HG02943 (cell line): ENCODE measurements at regions not wholly inside any gene's neighbourhood (a gene's known extent, or its start where the extent isn't known, plus 50 kb on each side); places are given as distances from the start of the nearest gene placed in this dataset.
"Not testable (repeated sequence)": the region's sequence is repeated elsewhere in the genome, so short reads cannot be mapped to it uniquely, and the experiment has no call there.

ENCODE experiments used
- ATAC-seq: cut with Tn5 transposase; IDR thresholded peaks from one replicate; pipeline ENCODE4 v1.9.1; 2021; ENCODE audit warnings: mild to moderate bottlenecking, low read depth, moderate library complexity; ENCODE audit not compliant: unreplicated experiment

DNA sequence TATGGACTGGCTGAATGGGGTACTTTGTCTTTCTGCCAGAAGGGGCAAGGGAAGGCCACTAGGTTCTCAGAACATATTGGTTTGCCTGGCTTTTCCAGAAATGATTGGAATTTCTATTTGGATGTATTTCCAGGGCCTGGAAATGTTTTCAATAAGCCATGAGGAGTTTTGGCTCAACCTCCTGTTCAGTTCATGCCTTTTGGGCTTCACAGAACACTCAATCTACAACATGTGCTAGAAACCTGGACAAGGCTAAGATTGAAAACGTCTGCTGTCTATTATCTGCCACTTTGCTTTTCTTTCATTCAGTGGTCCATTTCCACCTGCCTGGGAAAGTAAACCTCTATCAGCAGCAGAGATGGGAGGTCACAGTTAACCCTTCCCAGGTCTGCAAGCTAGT, 793.4 kb downstream of the TENT5A start:
- no peak for ATAC-seq

DNA sequence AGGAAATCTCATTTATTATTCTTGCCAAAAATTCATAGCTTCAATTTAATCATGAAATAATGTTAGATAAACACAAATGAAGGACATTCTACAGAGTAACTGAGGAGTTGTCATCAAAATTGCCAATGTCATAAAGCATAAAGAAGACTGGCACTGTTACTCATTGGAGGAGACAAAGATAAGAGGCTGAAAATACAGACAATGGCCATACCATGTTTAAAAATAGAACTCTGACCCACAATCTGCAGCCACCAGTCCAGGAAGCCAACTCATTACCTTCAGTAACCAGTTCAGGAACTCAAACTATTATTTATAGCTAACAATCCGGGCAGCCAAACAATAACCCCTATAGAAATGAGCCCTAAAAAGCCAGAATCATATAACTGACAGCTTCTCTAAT, 795.6 kb downstream of the TENT5A start:
- ATAC-seq, result no peak

DNA sequence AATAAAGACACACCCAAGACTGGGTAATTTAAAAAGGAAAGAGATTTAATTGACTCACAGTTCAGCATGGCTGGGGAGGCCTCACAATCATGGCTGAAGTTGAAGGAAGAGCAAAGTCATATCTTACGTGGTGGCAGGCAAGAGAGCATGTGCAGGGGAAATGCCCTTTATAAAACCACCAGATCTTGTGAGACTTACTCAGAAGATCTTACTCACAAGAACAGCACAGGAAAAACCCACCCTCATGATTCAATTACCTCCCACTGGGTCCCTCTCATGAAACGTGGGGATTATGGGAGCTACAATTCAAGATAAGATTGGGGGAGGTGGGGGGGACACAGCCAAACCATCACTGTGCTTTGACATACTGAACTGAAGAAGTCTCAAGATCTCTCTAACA, 800.0 kb downstream of the TENT5A start:
- ATAC-seq, result not testable (repeated sequence)

DNA sequence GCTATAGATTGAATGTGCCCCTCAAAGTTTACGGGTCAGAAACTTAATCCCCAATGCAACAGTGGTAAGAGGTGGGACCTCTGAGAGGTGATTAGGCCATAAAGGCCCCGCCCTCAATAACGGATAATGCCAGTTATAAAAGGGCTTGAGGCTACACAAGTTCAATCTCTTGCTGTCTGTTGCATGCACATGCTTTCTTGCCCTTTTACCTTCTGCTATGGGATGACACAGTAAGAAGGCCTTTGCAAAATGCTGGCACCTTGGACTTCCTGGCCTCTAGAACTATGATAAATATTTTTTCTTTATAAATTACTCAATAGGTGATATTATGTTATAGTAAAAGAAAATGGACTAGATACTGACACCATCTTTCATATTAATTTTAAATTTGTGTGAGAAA, 806.1 kb downstream of the TENT5A start:
- ATAC-seq, result no peak

DNA sequence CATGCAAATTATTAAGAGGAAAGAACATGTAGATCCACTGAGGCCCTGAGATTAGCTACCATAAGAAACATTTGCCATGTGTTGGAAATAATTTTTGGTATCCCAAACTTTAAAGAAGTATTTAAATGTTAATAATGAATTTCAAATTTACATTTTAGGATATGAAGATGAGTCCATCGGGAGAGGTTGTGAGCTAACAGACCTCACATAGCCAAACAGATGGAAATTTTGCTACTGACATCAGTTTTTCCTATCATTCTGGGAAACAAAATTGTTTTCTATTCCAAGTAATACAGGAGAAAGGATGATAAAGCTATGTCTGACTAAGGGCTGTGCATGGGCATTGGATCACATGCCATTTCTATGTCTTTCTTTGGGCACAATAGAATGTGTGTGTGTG, 809.6 kb downstream of the TENT5A start:
- ATAC-seq, result no peak

DNA sequence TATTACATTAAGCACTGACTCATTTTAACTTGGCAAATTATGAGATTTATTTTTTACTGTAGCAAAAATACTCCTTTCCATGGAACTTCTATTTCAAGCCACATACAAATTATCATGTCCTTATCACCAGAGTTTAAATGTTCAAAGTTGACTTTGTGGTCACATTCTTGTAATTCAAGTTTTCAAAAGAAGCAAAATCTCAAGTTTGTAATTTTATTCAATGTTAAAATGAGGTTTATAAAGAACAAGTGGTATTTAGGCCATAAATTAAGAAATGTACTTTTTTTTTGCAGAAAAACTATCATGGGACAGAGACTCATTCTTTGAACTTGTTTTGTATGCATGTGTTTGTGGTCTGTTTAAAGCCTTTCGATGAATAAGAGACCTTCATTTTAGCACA, 811.5 kb downstream of the TENT5A start:
- no peak for ATAC-seq

DNA sequence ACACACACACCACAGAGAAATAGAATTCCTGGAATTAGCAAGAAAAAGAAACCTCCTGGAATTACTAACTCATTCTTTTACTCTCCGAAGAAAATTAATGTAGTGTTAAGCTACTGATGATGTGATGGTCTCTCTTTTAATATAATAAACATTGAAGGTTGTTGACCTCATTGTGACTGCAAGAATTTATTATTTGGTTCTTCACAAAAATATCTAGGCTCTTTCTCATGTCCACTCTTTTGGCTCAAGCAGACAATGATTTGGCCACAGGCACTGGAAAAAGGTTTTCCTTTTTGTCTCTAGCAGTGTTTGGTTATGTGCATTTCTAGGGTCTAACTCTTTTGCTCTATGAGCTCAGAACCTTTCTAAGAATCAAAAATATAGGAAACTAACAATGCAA, 811.9 kb downstream of the TENT5A start:
- ATAC-seq, result no peak

DNA sequence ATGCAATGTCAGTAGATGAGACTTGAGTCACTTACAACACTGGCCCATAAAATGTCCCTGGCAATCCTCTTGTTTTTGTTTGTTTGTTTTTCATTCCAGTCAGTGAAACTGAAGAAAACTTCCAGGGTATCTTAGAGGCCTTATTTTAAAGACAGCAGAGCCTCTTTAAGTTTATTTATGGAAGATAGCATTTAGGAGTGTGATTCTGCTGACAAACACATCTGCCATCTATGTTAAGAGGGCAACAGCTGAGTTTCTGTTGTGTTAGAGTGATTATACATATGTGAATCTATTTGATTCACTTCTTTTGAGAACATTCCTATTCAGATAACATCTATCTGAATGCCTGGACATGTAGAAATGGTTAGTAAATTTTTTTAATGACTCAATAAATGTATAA, 812.6 kb downstream of the TENT5A start:
- no peak for ATAC-seq

DNA sequence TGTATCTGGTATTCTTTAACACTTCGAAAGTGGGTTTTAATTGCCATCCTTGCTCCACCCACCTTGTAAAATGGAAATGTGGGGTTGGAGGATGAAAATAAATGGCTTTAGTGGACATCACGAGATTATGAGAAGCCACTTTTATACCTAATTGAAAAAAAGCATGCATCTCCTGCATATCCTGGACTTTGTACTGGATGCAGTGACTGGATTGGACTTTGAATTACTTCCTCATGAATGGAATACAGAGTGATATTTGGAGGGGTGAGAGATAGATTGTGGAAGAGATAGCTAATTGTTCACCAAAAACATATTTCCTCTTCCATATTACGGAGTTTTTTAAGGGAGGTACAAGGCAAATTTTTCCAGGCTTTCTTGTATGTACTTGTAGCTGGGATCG, 813.0 kb downstream of the TENT5A start:
- no peak for ATAC-seq

DNA sequence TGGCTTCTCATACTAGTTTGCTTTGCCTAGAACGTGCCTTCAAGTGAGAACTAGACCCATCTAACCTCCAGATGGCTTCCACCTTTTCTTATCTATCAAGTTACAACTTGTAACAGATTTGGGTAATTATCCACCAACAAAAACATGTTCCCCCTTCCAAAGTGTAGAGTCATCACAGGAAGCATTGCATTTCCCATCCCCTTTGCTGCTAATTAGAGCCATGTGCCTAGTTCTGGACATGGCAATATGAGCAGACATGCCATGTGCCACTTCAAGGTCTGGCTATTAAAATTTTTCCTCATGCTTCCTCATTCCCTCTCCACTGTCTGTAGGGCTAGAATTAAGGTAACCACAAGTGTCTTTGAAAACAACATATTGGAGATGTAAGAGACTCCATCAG, 814.4 kb downstream of the TENT5A start:
- ATAC-seq, result no peak

DNA sequence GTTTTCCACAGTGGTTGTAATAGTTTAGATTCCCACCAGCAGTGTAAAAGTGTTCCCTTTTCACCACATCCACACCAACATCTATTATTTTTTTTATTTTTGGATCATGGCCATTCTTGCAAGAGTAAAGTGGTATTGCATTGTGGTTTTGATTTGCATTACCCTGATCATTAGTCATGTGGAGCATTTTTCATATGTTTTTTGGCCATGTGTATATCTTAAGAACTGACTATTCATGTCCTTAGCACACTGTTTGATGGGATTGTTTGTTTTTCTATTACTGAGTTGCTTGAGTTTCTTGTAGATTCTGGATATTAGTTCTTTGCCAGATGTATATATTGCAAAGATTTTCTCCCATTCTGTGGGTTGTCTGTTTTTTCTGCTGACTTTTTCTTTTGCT, 820.1 kb downstream of the TENT5A start:
- ATAC-seq, result no peak

DNA sequence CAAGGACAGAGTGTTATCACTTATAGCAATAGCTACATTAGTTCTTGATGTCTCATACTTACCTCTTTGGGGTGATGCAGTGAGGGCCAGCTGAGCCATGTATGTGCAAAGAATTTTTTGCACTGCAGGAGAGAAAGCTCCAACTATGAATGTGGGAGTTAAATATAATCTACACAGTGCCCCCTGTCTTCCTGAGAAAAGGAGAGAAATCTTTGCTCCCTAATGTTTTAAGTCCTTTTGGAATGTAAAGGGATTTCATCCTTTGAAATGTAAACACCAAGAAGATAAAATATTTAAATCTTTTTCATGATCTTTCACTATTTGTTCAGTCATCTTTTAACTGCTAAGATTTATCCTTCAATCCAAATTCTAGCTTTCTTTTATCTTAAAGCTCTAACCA, 822.1 kb downstream of the TENT5A start:
- no peak for ATAC-seq

DNA sequence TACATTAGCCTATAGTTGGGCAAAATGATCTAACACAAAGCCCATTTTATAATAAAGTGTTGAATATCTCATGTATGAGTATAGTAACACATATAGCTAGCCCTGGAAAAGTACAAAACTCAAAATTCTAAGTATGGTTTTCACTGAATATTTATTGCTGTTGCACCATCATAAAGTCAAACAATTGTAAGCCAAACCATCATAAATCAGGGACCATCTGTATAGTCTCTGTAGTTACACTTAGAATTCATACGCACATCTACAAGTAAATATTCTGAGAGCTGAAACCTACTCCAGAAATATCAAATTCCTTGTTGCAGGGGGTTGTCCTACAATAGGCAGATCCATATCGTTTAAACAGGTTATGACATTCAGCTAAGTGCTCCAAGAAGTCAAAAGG, 817.3 kb downstream of the BCKDHB start:
- no peak for ATAC-seq

DNA sequence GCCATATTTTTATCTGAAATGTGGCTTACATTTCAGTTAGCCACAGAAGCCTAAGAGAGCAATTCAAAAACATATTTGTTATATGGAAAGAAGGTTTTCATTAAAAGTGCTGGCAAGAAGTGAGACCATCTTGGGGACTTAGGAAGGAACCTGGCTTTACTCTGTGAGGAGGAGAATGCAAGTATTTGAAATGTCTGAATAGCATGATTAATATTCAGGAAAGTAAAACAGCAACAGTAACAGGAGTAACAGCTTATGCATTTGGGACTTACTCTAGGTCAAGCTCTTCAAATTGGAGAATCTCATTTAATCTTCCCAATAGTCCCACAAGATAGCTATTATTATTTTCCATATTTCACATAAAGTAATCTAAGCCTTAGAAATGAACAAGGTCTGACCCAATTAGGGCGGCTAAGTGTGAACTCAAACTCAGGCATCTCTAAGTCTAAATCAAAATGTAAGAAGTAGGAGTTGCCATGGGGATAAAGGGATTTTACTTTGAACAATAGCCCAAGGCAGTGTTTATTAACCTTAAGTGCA, 816.5 kb downstream of the BCKDHB start:
- no peak for ATAC-seq

DNA sequence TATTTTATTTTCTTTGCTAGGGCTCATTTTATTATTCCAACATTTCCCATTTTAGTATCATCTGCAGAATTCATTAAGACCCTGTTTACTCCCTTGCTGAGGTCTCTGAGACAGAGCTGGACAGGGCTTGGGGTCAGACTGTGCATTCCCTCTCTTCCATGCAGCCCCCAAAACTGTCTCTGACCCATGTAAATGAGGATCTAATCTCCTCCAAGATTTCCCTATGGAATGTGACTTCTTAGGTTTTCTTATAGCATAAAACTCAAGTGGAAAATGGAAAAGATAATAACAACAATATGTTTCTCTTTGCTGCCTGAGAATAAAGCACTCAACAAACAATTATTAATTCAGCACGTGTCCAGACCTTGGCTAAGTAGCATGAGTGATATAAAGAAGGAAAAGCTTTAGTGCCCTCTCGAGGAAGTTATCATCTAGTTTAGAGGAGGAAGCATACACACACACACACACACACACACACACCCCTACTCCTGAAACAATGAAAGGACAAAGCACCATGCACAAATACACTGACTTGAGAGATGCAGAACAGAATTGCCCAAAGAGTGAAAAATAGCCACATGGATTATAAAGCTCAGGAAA, 815.5 kb downstream of the BCKDHB start:
- ATAC-seq, result no peak

DNA sequence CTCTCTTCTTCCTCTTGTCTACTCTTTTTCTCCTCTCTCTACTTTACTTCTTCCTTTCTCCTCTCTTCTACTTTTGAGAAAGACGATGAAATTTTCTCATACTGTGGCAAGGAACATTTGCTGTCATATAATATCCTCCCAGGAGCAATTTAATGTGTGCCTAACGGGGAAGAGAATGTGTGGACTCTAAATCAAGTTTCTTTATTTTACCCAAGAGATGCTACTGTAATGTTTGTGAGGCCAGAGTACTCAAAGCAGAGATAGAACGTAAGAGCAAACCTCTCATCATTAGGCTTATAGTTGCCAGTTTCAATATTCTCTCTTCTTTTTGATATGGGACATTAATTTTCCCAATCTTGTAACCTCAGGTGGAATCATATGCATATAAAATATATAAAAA, 801.4 kb downstream of the BCKDHB start:
- ATAC-seq, result no peak

DNA sequence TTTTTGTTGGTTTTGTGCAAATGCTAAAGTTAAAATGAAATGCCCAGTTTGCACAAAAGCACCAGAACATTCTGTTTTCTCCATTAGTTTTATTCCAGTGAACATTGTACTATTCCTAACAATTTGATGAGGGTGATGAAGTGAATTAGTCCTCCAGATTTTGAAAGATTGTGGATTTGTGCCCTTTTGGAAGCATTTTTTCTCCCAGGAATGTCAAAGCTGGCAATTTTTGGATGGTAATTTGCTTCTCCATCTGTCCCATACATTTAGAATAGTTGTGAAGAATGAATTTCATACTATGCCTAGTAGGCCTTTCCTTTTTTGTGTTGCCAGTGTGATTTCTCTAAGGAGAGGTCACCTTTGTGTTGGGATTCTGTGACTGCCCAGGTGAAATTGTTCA, 797.2 kb downstream of the BCKDHB start:
- no peak for ATAC-seq

DNA sequence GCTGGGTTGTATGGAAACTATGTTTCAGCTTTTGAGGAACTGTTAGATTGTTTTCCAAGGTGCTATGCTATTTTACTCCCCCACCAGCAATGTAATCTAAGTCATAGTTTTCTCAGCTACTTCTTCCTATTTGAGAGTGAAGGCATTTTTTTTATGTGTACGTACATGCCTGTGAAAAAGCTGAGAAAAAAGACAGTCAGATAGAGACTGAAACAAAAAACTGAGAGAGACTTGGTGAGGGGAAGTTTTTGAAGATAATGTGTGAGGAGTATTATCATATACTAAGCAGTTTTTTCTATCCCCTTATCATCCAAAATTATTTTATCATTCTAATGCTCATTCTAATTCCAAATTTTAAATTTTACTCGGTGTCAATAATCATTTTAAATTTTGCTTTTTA, 780.0 kb downstream of the BCKDHB start:
- peak; percentile 89 for ATAC-seq

DNA sequence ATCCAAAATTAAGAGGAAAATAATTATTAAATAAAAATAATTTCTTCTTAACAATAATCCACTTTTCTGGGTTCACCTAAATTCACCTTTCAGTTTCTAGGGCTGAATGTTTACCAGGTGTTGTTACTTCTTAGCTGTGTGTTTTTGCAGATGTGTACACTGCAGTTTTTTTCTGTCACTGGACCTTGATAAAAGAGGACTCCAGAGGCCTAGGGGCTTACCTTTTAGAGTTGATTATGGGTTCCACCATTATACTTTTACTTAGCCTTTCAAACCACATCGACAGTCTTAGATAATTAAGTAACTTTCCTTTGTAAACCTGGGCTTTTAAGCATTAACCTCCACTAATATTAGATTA, 766.5 kb downstream of the BCKDHB start:
- no peak for ATAC-seq

DNA sequence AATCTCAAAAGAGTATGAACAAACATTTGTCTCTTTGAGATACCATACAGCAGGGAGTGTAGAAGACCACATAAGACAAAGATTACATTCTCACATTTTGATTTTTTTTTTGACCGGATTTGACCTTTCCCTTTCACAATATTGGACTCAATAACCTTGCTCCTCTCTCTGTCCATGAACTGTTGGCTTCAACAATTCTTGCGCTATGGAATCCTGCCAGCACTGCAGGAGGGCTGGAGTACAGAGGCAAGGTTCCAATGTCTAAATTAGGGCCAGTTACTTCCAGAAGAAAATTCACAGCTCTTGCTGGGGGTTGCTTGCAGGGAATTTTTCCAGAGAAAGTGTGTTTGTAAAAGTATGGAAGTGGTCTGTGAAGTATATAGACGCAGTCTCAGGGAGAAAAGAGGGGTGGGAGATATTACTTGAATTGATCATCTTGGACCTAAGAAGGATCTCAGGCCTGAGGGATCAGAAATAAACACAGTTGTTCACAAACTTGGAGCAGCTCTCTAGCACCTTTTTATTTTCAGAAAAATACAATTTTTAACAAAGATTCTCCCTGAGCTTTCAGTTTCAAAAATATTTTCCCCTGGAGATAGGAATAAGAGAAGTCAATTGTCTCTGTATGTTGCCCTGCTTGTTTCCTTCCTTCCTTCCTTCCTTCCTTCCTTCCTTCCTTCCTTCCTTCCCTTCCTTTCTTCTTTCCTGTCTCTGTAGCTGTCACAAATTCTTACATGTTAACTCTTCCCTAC, 765.9 kb downstream of the BCKDHB start:
- ATAC-seq, result no peak

DNA sequence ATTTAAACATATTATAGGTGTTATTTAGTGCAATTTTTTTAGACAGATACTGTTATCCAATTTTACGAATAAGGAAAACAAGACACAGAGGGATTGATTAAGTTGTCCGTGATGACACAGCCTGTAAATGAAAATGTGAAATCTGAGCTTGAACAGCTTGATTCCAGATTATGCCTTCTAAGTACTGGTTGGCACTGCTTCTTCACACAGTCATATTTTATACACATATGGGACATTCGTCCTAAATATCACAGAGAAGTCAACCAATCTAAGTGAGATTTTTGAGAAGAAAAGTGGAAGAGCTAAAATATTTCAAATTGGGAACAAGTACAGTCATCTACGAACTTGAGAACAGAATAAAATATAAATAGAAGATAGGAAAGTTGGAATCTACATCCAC, 756.3 kb downstream of the BCKDHB start:
- ATAC-seq, result no peak

DNA sequence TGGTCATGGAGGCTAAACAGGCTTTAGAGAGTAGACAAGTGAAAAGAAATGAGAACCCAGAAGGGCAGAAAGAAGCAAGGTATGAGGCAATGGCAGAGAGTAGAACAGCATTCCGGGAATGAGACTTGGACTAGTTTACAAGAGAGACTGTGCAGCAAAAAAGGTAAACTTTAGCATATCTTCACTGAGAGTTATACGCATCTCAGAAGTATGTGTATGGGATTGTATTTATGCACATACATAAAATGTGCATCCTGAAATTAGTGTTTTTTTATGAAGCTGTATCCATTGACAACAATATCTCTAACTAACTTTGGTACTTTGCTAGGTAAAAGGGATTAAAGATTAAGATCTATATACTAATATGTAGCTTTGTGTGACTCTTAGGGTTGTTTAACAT, 753.6 kb downstream of the BCKDHB start:
- ATAC-seq, result no peak
